ENCODE measurements at regions not wholly inside any gene's neighbourhood (a gene's known extent, or its start where the extent isn't known, plus 50 kb on each side); places are given as distances from the start of the nearest gene placed in this dataset.

DNA sequence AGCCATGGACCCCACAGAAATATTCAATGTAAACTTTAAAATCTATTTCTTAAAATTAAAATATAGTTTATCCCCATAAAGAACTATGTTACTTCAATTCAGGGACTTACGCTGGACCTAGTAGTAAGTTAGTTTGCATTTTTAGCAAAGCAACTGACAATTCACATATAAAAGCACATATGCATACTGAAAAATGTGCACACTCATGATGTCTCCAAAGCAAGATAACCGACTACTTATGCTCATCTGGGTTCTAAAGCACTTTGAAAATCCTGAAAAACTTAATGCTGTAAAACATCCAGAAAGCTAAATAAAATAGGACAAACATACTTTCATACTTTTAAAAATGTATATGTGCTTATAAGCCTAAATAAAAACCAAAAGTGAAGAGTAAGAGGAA lies 264.4 kb upstream of the GAS1 start:
- DNase-seq, result no peak

DNA sequence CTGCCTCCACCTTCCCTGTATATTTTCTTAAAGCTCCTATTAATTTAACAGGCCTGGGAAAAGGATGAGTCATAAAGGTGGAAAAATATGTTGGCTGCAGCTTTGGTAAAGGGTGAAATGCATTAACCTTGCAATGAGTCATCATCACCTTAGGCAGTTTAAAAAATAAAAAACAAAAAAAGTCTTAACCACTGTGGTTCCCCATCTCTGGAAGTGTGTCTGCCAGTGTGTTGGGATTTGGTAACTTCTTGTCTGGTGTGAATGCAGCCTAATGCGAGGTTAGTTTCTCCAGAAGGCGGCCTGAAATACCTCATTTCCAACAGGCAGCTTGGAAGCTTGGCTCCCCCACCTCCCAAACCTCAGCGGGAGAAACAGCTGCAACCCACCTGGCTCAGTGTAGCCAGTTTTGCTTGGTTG lies 265.3 kb upstream of the GAS1 start:
- DNase-seq, result no peak

DNA sequence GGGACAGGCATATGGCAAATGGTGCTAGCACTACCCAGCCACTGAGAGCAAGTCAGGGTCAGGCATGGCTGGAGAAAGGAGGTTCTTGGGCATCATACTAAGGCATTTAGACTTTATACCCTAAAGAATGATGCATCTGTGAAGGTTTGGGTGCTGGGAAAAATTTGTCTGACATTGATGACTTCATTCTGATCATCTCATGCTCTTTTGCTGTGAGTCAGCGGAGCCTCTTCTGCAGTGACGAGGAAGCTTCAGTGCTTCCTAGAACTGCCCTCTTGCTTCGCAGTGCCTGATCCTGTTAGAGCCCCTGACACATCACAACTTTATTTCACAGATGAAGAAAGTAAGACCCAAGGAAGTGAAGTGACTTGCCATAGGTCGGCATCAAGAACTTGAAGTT lies 266.6 kb upstream of the GAS1 start:
- no peak for DNase-seq

DNA sequence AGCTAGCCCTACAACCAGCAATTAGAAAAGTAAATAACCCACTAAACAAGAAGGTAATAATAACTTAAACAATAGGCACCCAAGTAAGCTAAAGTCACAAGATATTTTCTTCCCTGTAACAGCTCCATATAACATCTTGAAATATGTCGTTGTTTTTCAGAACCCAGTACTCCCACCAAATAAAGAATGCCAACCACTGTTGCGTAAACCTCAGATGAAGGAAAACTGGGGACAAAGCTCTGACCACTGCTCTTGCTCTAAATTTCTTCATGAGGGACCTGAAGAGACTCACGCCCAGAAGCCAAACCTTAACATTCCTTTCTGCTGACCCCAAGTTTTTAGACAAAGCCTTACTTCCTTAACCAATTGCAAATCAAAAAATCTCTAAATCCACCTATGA lies 267.7 kb upstream of the GAS1 start:
- DNase-seq, result no peak

DNA sequence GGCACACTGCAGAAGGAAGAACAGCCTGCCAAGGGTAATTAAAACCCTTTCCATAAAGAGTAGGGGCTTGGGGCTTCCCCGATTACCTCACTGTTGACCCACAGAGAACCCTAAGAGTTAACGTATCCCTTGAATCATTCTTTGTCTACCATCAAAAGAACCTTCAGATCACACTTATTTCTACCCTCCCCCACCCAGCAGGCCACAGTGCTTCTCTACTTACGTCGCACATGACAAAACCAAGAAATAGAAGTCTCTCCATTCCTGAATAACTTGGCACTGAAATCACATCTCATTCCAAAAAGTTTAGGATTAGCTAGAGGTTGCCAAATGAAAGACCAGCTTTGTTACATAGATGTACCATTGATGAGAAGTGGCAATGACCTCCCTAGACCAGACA lies 268.7 kb upstream of the GAS1 start:
- no peak for DNase-seq

DNA sequence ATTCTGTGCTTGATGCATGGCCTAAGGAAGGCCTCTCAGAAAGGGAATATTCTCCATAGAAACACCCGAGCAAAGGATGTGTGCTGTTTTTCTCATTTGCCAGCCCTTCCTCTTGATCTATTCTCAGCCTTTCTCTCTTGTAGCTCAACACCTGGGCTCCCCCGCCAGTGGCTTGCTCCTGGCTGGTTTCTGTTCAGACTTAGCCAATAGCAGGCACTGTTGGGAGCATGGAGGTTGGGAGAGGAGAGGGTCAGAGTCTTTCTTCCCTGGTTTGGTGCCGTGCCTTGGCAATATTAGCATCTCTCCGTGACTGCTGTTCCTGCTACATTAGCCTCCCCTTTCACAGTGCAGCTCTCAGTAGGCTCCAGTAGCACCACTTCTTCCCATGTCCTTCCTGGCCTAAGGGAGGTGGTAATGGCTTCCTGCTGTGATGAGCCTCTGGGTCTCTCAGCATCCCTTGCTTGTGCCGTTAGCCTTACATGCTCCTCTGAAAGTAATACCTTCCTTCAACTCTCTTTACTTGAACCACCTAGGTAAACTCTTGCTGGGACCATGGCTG lies 269.7 kb upstream of the GAS1 start:
- no peak for DNase-seq

DNA sequence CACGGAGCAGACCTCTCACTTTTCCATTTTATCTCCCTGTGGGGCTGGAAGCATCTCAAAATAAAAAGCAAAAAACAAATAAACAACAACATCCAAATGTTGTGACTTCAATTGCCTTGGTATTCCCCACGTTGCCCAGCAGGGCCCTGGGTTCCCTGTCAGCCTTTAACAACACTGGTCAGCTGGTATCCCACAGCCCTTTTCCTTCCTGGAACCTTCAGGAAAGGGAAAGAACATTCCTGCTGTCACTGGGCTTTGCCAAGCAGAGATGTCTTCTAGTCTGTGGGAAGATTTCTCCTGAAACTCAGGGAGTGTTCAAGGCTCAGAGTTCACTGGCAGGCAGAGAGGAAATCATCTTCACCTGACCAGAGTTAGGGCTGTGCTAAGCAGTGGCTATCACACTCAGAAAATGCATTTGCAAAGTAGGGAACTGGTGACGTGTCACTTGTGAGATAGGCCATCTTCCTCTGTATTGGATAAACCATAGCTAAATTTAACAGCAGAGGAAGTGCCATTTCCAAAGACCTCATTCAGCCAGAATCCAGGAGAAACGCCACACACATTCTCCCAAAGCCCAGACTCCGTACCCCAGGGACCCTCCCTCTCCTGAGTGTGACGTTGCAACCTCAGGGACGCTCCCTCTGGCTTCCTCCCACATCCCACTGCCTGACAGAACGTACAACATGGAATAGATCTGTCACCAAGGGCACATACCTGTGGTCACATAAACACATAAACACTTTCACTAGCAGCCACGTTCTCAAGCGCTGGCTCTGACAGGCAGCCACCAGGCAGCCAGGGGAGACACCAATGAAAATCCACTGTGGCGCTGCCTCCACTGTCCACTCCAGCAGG lies 274.0 kb upstream of the DAPK1 start:
- DNase-seq, result no peak

DNA sequence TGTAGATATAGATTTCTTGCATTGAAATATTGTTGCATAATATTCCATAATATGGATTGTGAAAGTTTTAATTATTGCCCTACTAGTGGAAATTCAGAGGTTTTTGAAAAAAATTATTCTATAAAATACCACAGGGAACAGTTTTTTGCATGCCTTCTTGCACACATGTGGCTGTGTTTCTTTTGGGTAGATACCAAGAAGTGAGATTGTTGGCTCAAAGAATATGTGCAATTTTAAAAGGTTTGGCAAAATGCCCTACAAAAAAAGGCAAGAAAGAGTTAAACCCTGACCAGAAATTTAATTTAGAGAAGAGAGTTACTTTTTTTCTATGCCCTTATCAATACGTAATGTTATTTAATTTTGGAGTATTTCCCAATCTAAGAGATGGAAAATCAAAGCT lies 270.8 kb upstream of the DAPK1 start:
- DNase-seq, result no peak

DNA sequence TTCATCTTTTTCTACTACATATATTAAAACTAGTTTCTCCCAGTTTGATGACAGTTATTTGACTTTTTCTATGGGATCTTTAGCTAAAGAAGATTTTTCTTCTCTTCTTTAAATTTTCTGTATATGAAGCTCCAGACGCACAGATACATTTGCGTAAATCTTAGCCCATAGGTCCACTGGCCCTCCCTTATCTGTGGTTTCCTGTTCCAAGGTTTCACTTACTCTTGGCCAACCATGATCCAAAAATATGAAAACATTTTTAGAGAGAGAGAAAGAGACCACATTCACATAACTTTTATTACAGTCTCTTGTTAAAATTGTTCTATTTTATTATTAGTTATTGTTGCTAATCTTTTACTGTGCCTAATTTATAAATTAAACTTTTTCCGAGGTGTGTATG lies 270.2 kb upstream of the DAPK1 start:
- no peak for DNase-seq

DNA sequence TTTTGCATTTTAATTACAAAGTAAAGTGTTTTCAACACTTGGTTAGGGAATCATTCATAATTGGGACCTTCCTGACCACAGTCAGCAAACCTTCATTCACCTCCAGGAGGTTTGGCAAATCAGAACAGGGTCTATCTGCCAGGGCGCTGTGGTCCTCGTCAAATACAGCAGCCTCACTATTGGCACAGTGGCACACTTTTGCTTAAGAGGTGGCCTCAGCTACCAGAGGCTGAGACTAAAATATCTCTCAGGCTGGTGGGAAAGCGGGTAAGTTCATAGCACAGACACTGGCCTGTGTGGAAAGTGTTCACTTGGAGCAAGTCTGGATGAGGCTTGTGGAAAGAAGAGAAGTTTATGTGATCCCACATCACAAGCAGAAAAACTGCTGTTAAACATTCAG lies 268.6 kb upstream of the DAPK1 start:
- no peak for DNase-seq

DNA sequence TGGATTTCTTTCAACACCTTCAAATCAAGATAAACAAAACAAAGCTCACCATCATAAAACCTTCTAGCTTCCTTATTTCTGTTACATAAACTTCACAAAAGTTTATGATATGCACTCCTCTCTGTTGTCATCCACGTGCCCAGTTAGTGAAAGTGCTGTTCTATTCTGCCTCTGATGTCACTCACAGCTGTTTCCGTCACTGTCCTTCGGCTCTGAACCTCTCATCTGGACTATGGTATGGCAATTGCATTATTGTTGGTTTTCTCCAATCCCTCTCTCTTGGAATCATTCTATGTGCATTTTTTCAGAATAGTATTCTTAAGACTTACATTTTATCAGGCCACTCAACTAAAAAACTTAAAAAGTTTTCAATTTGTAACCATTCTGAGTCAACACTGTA lies 264.2 kb upstream of the DAPK1 start:
- DNase-seq, result no peak

DNA sequence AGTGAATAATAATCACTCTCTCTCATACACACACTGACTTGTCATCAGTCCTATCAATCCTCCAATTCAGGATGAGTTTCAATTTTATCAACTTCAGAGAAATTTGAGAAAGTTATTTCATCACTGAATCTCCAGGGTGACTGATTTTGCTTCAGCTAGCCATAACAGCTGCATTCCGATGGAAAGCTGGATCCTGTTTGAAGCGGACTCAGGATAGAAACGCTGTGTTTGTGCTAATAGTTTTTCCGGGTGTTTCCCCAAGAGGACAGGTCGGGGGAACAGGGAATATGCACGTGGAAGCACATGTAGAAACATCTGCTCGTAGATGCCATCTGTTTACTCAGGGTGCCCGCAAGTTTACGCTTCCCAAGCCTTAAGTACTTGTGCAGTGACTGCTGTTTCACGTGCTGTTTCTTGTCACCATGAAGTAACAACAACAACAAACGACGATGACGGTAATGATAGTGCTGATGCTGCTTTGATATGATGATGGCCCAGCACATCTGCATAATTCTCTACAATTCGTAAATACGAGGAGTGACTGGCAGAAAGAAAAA lies 263.7 kb upstream of the DAPK1 start:
- no peak for DNase-seq

DNA sequence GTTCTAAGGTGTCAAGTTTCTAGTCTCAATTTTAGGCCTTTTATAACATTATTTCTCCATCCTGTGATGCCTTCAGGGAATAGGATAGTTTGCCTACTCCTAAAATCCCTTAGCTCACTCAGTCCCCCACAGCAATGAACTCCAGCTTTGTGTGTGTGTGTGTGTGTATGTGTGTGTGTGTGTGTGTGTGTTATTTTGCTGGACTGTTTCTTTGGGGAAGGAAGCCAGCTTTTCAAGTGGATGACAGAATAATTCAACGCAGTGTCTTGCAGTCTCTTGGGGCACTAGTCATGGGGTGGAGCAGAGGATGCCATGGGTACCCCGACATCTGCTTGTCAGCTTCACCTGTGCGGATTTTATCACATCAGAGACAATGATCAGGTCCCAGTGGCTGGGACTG lies 262.8 kb upstream of the DAPK1 start:
- DNase-seq, result no peak

DNA sequence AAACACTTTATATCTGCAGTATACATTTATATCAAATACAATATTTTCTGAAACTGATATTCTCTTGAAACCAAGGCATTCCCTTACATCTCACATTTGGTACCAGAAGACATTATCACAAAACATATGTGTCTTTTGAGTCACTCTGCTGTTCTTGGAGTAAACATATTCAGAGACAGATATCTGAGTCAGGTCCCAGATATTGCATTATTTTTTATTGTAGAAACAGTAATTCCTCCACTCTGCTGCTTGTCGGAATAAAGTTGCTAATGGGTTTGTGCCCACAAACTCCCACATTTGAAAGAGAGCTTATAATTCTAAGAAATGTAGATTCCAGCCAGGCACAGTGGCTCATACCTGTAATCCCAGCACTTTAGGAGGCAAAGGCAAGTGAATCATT lies 261.1 kb upstream of the DAPK1 start:
- DNase-seq, result no peak

DNA sequence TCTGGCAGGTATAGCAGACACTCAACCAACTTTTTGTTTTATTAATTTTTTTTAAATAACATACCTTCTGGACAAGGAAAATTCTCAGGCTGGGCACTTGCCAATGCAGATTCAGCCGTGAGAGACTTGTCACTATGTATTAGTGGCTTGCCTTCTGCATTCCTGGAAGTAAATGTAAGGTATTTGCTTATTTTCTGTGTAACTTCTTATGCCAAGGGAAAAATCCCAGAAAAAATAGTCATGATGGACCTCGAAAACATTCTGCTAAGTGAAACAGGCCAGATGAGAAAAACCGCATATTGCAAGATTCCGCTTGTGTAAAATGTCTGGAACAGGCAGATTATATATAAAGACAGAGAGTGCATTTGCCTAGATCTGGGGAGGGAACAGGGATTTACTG lies 260.3 kb upstream of the DAPK1 start:
- no peak for DNase-seq

DNA sequence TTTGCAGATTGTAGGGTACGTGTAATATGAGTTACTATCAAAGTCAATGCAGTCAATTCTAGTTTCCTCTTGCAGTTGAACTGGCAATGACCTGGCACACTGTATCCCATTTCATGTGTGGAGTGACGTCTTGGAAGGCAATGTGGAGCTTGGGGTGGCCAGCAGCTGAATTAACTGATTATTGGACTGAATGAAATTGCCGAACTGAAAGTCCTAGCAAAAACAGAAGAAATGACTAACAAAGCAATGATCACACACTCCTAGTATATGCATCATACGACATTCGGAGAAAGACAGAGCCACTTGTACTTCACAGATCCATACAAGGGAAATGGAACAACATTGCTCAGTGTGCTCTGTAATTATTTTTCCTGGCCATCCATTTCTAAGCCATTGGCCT lies 259.1 kb upstream of the DAPK1 start:
- DNase-seq, result no peak

DNA sequence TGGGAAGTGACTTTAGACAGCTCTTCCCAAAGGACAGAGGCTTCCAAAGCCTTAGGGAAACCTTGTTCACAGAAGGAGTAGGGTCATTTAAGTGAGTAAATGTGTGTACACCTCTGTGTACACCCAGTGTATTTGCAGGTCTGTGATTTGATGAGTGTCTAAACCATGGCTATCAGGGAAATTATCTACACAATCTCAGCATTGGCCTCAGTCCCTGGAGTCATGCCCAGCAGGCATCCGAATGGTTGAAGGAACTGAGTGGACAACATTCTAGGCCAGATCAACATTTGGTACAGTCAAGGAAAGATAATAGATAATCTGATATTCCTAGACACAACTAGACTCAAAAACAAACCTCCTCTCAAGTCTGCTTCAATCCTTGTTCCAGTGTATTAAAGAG lies 258.4 kb upstream of the DAPK1 start:
- DNase-seq, result no peak

DNA sequence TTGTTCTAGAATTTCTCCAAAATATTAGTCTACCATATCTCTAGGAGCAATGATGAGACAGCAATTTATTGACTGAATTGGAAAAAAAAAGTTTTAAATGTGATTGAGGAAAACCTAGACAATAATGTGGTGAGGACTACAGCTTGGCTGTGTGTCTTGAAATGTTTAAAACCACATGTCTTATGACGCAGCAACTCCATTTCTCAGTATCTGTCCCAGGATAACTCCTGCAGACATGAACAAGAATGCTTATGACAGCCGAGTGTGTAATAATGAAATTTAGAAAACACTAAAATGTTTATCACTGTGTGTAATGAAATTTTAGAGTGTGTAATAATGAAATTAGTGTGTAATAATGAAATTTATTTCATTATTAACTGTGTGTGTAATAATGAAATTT lies 254.1 kb upstream of the DAPK1 start:
- DNase-seq, result no peak

DNA sequence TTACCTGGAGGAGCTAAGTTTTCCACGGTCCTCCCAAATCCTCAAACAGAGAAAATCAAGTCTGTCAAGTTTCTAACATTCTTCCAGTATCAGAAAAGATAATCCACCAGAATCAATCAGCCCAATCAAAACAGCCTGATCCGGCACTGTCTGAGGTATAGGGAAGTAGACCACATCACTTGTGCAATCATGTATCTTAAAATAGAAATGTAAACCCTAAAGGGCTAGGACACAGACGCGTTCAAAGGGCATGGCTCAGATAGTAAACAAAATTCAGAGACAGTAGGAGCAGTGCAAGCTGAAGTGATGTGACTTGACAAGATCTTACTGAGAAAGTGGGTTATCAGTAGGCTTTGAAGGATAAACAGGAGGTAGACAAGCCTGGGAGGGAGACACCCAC lies 252.4 kb upstream of the DAPK1 start:
- DNase-seq, result no peak

DNA sequence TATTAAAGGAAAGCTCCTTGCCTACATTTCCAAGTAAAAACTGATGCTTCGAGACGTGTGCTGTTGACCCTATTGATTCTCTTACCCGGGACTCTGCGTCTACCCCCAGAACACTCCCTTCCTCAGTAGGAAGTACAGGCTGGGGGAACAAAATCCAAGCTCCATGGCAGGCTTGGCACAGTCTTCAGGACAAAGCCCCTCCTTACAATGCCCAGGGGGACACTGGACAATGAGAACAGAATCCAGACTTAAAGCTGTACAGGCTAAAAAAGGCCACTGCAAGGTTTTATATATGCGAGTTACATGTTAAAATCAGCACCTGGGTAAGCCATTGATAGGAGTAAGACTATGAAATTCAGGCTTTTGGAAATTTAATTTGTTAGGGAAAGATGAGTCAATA lies 250.6 kb upstream of the DAPK1 start:
- DNase-seq, result no peak

DNA sequence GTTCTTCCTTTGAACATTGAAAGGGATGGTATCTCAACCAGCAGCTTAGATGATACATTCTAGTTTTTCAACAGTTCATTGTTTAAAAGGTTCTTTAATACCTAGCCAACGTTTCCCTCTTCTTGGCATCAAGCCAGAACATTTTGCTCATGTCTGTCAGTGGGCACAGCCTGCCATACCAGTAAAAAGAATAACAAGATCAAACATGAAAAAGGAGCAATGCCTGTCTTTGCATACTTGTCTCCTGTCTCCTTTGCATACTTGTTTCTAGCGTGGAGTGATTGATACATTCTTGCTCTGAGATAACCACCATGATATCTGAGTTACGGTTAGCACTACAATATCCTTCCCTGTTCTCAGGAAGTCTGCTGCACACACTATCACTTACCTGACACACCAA lies 248.6 kb upstream of the DAPK1 start:
- no peak for DNase-seq

DNA sequence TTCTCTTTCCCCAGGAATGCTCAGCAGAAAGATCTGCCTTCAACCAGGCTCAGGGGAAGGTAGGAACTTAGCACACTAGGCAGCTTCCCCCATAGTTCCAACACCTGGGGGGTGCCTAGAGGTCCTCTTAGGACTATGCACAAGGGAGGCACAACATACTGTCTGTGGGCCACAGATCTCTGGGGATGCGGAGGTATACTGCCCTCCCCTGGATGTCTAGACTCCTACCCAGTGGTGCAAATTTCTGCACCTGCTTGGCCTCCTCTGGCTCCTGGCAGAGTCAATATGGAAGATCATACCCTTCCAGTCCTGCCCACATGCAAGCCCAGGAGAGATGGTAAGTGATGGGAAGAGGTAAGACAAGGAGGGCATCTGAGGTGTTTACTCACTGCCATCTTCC lies 247.5 kb upstream of the DAPK1 start:
- no peak for DNase-seq

DNA sequence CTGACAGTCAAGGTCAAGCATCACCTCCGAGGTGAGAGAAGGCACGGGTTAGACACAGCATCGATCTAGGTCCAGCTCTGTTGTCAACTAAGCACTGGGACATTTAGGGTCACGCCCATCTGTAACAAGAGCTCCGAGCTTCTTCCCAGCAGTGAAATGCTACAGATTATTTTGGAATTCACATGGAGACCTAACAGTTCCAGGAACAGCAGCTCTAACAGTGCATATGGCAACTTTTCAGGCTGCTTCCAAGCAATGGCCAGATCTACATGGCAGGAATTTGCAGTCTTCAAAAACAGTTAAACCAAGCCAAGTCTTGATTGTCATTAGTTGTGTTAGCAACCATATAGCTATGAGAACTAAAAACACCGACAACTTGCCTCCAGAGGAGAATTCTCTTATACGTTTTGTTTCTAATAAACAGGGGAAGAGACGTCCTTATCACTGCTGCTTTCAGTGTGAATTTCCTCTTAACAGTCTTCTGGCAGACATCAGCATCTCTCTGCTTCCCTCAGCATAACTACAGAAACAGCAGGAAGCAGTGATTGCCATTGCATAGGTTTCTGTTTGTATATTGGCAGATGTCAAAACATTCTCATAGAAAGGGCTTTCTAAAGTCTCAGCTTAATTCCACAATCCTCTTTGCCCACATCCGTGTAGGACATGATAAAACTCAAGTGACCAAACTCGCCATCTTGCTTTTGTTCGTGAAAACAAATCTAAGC lies 242.1 kb upstream of the DAPK1 start:
- DNase-seq, result no peak

DNA sequence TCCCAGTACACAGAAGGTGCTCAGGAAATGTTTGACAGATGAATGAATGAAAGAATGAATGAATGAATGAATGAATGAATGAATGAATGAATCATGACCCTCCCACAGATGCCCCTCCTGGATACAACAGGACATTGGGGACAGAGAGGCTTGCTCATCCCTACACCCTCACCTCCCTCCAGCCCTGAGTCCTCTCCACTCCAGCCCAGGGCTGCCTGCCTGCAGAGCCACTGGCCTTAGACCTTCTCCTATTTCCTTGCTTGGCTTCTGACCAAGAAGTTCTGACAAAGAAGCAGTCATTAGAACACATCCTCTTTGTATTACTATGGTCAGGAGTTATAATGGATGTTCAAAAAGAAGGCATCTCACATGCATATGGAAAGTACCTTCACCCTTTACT lies 240.7 kb upstream of the DAPK1 start:
- DNase-seq, result no peak

Measured in NCI-H2029 (cell line).